Superior temporal gyrus (tissue), 1 donor: ENCODE measurements at regions not wholly inside any gene's neighbourhood (a gene's known extent, or its start where the extent isn't known, plus 50 kb on each side); places are given as distances from the start of the nearest gene placed in this dataset.
"Not testable (repeated sequence)": the region's sequence is repeated elsewhere in the genome, so short reads cannot be mapped to it uniquely, and the experiment has no call there.

Source experiments
- DNase-seq: peaks from one replicate; pipeline ENCODE4 v3.0.0-alpha.2; 2016; ENCODE audit errors: extremely low spot score

DNA sequence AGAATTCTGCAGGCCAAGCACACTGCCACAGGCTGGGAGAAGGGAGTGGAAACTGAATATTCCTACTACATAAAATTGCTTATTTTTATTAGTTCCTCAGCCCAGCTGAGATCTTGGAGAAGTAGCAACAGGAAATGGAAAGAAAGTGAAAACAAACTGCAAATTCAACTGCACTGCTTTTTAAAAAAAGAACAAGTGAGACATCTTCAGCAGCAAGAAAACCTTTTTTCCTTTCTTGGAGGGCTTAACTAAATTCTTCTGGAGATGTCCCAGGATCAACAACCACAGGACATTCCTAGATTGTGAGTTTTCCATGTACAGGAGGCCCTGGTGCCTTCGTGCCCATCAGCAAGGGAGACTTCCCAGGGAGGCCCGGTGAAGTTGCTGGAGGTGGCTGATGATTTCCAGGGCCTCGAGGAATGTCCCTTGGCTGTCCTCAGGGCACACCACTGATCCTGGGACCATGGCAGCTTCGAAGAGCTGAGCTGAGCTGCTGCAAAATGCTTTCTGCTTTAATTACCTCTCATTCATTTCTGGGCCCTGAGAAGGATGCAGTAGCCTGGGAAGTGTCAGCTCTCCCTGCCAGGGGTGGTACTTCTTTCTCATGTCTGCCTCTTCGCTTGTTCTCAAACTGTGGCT lies 275.5 kb upstream of the FRG2C start:
- DNase-seq: not testable (repeated sequence)

DNA sequence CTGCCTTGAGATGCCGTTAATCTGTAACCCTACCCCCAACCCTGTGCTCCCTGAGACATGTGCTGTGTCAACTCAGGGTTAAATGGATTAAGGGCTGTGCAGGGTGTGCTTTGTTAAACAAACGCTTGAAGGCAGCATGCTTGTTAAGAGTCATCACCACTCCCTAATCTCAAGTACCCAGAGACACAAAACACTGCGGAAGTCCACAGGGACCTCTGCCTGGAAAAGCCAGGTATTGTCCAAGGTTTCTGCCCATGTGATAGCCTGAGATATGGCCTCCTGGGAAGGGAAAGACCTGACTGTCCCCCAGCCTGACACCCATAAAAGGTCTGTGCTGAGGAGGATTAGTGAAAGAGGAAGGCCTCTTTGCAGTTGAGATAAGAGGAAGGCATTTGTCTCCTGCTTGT lies 270.8 kb upstream of the FRG2C start:
- not testable (repeated sequence) for DNase-seq

- DNase-seq: not testable (repeated sequence)
Observed at GRCh38 chr3:75394102-75394501, 270.0 kb upstream of the FRG2C start.

- not testable (repeated sequence) for DNase-seq
Observed at GRCh38 chr3:75394562-75395360, 269.4 kb upstream of the FRG2C start.

DNA sequence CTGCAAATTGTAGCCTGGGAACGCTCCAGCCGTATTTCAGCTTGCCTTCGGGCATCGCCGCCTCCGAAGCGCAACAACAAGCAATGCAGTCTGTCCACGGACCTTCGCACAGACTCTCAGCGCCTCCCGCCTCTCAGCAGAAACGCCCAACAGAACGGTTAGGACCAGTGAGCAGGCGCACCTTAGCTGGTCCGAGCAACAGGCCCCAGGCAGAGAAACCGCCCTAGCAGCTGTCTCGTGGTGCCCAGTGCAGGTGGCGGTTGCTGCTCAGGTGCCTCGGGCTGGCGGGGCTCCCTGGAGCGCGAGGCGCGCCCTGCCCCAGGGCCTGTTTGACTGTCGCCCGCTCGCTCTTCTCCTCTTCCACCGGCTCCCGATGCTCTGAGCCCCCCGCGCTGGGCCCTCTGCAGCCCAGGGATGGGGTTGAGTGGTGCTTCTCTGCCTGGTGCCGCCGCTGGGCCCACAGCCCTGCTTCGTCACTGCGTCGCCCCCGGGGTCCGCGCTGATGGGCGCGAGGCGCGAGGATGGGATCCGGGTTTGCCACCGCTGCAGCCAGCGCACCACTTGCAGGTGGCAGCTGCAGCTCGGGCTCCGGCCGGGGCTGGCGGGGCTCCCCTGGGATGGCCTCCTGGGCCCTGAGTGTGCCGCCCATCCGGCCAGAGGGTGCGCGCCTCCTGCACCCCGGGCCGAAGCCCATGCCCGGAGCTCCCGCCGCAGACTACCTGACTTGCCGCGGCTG lies 268.4 kb upstream of the FRG2C start:
- no peak for DNase-seq

- no peak for DNase-seq
Observed at GRCh38 chr3:75396316-75396802, 267.8 kb upstream of the FRG2C start.

GRCh38 chr3:75397486-75397885 lies 266.6 kb upstream of the FRG2C start:
- not testable (repeated sequence) for DNase-seq

DNA sequence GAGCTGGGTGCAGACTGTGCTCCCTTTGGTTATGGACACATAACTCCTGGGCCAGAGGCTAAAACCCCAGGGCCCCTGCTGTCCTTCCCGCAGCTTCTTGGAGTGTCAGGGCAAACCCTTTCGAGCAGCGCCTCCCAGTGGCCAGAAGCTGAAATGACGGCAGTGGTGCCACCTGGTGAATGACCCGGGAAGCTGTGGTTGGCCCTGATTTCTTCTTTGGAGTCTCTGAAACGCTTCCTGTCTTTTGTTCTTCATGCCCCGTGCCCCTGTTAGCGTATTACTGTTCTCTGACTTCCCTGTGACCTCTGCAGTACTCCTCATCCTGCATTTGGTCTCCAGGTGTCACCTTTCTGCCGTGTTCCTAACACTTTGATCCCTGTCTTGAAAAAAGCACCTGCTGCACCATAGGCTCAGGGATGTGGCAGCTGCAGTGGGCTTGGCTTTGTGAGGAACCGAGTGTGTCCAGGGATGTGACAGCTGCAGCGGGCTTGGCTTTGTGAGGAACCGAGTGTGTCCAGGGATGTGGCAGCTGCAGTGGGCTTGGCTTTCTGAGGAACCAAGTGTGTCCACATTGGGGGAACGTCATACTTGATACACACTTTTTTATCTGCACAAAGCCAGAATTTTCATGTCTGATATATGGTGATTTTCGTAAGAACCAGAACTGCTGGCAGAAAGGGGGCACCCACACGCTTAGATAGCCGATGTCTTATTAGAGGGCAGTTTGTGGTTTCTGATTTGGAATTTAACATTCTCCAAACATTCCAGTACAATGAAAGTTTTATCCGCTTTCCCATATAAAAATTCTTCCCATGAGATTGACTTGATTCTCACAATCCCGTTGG lies 241.8 kb upstream of the FRG2C start:
- DNase-seq: not testable (repeated sequence)

DNA sequence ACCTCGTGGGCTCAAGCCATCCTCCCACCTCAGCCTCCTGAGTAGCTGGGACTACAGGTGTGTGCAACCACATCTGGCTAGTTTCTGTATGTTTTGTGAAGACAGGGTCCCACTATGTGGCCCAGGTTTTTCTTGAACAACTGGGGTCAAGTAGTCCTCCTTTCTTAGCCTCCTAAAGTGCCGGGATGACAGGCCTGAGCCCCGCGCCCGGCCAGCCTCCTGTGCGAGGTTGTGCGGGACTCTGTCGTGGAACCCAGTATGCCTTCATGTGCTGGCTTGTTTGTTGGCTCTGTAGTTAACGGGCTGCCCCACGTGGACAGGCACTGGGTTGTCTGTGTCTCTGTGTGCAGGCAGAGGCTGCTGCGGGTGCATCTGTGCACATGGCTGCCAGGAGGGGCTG lies 238.7 kb upstream of the FRG2C start:
- DNase-seq: not testable (repeated sequence)

- DNase-seq: not testable (repeated sequence)
Observed at GRCh38 chr3:75427486-75427885, 236.6 kb upstream of the FRG2C start.

- DNase-seq: not testable (repeated sequence)
Observed at GRCh38 chr3:75427906-75428305, 236.2 kb upstream of the FRG2C start.

- peak; percentile 84 for DNase-seq
Observed at GRCh38 chr3:75429561-75430220, 234.4 kb upstream of the FRG2C start.

GRCh38 chr3:75430406-75430805 lies 233.7 kb upstream of the FRG2C start:
- DNase-seq: not testable (repeated sequence)

DNA sequence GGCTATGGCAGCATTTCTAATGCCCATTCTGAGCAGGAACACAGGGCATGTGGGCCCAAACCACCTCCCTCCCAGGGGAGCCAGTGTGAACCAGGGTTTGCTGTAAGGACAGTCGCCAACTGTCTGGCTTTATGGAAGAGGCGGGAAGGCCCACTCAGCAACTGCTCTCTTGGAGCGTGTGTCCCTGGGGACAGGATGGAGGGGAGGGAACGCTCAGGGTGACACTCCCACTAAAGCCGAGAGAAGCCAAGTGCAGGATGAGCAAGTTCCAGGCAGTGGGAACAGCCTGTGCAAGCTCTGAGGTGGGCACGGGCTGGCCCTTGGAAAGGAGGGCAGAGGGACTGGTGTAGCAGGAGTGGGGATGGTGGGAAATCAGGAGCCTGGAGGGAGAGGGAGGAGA lies 233.0 kb upstream of the FRG2C start:
- not testable (repeated sequence) for DNase-seq

DNA sequence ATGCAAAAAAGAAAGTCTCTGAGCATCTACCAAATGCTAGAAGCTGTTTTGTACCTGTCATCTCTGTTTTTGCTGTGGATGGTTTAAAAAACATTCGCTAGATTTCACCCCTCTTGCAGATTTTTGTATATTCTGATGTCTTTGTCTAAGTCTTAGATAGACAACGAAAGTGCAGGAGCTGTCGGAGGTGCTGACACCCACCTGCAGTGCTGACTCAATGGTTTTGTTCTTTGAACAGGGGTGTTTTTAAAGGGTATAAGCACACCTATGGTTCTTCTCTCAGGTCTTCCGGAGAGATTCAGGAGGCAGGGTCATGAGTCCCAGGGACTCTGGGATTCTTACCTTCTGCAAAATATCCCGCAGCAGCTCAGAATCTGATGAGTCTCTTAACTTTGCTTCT lies 231.7 kb upstream of the FRG2C start:
- DNase-seq: not testable (repeated sequence)

GRCh38 chr3:75432885-75433284 lies 231.2 kb upstream of the FRG2C start:
- DNase-seq: not testable (repeated sequence)

DNA sequence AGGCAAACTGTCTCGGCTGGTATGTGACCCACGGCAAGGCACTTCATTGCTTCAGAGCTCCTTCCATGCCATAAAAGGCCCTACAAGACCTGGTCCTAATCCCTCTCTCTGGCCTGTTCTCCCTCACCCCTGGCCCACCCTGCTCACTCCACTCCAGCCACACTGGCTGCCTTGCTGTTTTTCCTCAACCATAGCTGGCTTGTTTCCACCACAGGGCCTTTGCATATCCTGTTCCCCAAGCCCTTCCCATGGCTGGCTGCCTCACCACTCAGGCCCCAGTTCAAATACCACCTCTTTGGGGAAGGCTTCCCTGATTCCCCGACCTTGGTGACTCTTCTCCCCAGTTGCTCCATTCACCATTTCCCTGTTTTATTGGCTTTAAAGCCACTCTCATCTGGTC lies 230.8 kb upstream of the FRG2C start:
- not testable (repeated sequence) for DNase-seq

DNA sequence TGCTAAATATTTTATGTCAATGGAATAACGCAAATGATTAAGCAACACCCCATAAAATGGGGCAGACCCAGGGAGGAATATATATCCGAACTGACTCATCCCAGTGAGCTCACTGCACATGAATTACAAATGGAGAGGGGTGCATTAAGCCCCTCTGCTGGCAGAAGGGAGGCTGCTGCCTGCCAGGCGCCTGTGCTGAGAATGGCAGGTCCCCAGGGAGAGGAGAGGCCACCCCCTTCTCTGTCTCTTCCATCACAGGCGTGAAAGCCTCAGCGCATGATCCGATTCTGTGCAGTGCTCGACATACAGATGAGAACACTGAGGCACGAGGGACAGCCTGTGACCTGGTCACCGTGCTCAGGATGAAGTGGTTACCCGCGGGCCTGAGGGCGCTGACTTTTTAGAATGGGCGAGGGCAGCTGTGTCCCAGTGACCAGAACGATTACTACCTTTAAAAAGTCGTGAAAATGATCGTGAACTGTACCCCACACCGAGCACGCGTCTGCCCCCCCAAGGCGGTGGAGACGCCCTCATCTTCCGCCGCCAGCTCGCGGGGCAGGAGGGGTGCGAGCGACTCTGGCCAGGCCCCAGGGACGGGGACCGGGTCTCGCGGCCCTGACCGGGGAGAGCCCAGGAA lies 229.7 kb upstream of the FRG2C start:
- DNase-seq: not testable (repeated sequence)

- peak; percentile 89 for DNase-seq
Observed at GRCh38 chr3:75434913-75435793, 229.0 kb upstream of the FRG2C start.
